ENCODE measurements at regions not wholly inside any gene's neighbourhood (a gene's known extent, or its start where the extent isn't known, plus 50 kb on each side); places are given as distances from the start of the nearest gene placed in this dataset.

DNA sequence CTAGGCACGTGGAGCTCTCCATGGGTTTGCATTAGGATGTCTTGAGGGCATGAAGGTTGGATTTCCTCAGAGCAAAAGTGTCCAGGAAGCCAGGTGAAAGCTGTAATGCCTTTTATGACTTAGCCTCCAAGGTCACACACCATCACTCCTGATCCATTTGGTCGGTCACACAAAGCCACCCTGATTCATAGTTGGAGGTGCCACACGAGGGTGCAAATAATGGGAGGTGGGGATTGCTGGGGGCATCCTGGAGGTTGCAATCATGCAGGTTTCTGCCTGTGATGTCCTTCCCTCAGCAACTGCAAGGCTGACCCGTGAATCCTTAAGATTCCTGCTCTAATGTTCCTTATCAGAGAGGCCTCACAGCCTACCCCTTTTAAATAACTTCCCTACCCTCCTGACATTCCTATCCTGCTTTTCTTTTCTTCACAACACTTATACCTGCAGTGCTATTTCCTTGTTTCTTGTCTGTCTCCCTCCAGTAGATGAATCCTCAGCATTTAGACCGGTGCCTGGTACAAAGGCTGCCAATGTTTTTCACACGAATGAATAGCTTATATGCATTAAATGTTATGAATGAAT is 97.1 kb downstream of the LIPG start:
- TF ChIP-seq, protein P1, sequence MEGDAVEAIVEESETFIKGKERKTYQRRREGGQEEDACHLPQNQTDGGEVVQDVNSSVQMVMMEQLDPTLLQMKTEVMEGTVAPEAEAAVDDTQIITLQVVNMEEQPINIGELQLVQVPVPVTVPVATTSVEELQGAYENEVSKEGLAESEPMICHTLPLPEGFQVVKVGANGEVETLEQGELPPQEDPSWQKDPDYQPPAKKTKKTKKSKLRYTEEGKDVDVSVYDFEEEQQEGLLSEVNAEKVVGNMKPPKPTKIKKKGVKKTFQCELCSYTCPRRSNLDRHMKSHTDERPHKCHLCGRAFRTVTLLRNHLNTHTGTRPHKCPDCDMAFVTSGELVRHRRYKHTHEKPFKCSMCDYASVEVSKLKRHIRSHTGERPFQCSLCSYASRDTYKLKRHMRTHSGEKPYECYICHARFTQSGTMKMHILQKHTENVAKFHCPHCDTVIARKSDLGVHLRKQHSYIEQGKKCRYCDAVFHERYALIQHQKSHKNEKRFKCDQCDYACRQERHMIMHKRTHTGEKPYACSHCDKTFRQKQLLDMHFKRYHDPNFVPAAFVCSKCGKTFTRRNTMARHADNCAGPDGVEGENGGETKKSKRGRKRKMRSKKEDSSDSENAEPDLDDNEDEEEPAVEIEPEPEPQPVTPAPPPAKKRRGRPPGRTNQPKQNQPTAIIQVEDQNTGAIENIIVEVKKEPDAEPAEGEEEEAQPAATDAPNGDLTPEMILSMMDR (IDR thresholded peaks at IDR 0.05; ENCODE audit: low read depth, low read length): no peak
- H3K4me3 ChIP-seq (ENCODE audit: low read depth, low read length): no peak overlapping the region

DNA sequence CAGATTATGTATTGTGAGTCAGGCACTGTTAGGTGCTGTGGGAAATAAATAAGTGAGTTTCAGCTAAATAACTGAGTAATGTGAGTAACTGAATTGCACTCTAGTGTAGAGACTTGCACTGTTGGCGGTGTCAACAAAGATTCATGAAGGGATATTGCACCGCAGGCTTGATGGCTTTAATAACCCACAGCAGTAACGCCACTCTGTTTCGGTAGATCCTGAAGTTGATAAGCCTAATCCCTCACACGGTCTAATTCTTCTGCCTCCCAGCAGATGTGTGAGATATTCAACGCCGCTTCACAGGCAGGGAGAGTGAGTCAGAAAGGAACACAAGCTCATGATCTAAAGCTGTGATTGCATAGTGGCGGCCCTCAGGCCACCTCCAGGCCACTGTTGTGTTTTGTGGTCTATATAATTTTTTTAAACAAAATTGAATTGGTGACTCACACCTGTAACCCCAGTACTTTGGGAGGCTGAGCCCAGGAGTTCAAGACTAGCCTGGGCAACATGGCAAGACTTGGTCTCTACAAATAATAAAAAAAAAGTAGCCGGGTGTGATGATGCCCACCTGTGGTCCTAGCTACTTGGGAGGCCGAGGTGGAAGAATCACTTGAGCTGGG is 94.3 kb downstream of the LIPG start:
- H3K4me3 ChIP-seq (ENCODE audit: low read depth, low read length): no peak overlapping the region
- TF ChIP-seq, protein P1 (IDR thresholded peaks at IDR 0.05; ENCODE audit: low read depth, low read length): no peak

DNA sequence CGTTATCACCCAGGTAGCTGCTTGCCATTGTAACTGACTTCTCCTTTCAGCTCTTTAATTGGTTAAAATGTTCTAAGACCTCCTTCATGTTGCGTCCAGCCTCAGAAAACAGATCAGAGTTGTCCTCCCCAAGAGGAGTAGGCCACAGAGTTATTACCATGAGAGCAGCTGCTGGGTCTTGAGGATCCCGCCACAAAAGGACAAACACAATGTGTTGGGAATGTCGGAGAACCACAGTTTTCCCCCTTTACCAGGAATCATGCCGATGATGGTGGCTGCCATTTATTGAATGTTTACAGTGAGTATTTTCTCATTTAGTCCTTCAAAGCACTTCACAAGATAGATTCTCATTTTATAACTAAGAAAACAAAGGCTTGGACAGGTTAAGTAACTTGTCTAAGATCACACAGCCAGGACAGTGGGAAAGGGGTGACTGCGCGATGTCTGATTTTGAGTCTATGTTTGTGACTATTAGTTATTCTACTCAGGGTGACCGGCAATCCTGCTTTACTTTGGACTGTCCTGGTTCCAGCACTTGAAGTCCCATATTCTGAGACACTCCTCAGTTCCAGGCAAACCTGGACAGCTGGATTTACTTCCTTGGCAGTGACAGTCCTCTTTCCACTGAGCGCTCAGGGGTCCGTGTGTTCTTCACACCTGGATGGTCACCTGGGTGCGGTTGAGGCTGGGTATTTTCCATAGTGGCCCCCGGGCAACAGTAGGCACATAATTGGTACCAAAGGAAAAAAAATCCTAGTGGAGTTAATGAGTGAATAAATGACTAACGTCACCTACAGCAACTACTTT is 93.6 kb downstream of the LIPG start:
- TF ChIP-seq, protein P1 (IDR thresholded peaks at IDR 0.05; ENCODE audit: low read depth, low read length): no peak
- H3K4me3 ChIP-seq (ENCODE audit: low read depth, low read length): no peak overlapping the region

DNA sequence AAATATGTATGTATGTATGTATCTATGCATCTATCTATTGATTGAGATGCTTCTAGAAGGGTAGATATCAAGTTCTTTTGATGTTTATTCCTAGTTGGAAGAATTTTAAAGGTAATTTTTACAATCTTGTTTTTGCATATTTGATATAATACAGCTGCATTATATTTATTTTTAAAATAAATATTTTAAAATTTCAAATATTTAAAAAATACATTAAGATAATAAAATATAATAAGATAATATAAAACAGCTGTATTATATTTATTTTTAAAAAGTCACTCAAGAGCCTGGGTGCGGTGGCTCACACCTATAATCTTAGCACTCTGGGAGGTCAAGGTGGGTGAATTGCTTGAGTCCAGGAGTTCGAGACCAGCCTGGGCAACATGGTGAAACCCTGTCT is 92.5 kb downstream of the LIPG start:
- H3K4me3 ChIP-seq (ENCODE audit: low read depth, low read length): no peak overlapping the region
- TF ChIP-seq, protein P1 (IDR thresholded peaks at IDR 0.05; ENCODE audit: low read depth, low read length): no peak

DNA sequence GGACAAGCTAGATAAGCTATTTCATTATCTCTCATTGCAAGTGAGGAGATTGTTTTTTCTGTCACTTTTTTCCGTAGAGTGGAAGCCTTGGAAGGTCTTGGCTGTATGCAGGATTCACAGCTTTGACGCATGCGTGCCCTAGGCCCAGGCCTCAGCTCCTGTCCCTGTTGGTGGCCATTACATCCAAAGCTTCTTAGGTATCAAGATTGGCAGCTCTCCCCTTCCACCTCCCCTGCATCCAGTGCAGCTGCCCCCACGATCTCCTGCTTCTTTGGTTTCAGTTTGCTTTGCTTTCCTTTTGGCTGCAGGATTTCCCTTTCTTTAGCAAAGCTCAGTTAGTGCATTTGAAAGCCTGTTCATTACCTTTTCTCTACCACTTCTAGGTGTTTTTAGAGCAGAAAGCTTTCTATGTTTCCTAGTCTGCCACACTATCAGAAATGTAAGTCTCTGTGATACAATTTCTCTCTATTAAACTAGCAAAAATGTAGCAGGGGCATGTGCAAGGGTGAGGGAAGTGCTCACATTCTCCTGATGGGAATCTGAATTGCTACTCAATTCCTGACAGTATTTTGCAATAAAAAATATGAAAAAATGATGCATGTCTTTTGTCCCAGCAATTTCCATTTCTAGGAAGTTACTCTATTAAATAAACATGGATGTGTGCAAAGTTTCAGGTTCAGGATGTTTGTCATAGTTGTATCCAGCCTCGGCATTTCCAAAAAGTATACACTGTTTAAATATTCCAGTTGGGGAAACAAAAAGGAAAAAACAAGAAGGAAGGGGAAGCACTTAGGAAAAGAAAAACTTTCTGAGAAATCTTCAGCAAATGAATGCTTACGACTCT is 91.2 kb downstream of the LIPG start:
- H3K4me3 ChIP-seq (ENCODE audit: low read depth, low read length): peak overlapping the region; percentile 15; the same call in 1 of the 2 replicates
- TF ChIP-seq, protein P1 (IDR thresholded peaks at IDR 0.05; ENCODE audit: low read depth, low read length): no peak

DNA sequence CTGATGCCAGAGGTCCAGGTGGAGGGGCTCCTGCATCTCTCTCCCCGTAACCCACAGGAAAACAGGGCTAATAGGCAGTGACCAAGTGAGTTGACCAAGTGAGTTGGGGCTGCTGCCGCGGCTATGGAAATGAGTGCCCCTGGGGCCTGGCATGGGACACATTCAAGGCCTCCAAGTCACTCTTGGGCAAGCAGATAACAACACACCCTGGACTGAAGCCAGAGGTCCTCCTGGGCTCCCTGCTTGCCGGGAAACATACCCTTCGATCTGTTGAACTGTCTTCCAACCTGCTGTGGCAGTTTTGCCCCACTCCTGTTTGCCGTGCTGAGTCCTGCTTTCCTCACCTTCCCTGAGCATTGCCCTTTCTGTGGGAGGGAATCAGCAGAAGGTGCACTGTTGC is 89.2 kb downstream of the LIPG start:
- no peak overlapping the region for H3K4me3 ChIP-seq (ENCODE audit: low read depth, low read length)
- TF ChIP-seq, protein P1 (IDR thresholded peaks at IDR 0.05; ENCODE audit: low read depth, low read length): no peak
